HG03342 (cell line): ENCODE measurements at regions not wholly inside any gene's neighbourhood (a gene's known extent, or its start where the extent isn't known, plus 50 kb on each side); places are given as distances from the start of the nearest gene placed in this dataset.

ENCODE experiments used
- ATAC-seq: cut with Tn5 transposase; IDR thresholded peaks from one replicate; pipeline ENCODE4 v1.9.1; 2021; ENCODE audit warnings: mild to moderate bottlenecking, moderate library complexity; ENCODE audit not compliant: unreplicated experiment

DNA sequence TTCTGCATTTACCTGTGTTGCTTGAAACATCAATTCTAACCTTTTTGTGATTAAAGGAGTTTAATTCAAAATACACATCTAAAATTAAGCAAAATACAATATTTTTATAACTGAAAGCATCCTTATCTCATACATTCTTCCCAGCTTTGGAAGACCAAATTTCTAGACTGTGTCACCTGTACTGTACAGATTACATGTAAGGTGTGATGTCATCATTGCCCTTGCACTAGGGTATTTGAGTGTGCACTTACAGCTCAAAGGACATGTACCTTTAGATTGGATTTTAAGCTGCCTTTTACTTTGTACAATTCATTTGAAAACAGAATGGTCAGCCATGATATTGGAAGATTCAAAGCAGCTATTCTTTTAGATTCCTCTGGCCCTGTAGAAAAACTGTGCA lies 932.8 kb upstream of the POU3F3 start:
- no peak for ATAC-seq

DNA sequence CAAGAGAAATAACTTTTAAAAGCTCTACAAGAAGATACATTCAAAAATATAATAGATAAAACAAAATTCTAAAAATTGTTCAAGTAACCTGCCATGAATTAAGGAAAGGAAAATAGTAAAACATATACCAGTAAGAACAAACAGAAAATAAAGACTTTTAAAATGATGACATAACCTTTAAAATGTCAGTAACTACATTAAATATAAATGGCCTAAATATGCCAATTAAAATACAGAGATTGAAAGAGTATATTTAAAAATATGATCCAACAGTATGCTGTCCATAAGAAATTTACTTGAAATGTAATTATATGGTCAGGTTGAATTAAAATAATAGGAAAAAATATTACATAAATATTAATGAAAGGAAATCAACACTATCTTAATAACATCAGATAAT lies 911.7 kb upstream of the POU3F3 start:
- no peak for ATAC-seq

DNA sequence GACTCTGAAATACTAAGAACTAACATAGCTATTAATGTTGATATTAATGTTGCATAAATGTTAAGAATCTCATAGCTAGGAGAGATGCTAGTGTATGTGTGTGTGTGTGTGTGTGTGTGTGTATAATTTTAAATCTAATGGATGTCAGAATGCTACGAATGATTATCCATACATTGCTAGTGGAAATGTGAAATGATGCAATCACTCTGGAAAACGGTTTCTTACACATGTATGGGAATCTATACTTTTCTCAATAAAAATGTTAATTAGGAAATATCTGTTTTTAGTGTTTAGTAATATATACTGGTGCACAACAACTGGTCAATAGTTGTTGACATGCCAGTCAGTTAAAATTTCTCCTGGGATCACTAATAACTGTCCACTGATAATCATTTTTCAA lies 908.8 kb upstream of the POU3F3 start:
- ATAC-seq, result no peak

DNA sequence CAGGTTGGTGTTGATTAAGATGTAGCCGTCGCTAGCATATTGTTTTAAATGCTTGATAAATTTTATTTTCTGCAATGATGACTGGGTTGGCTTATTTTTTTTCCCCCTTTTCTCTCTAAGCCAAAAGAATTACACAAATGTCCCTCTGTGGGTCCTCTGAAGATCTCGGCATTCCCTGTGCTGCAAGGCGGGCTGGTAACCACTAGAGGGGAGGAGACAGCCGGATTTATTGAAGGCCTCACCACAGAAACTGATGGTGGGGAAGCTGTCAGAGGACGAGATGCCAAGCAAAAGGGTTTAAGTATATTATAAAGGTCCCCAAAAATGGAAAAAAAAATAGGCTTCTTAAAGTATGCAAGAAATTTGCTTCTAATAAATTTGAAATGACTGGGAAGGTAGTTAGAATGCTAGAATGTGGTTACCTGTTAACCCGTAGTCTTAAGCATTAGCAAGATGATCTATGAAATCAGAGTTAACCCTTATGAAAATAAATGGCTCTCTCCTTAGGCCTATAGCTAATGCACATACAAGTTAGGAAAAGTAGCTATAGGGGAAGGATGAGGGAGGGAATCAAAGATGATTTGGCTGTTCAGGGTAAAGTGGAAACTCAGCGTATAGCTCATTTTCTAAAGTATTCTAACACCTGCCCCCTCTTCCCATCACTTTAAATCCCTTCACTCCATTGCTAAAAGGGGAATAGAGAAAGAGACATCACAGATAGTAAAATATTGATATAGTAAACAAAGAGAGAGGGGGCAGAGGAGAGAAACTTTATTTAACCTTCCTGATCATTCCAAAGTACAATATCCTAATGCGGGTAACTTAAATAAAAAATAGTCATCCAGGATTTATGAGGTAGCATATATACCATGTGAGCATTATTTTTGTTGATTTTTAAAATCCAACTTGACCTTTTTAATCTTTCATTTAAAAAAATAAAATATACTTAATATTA lies 894.5 kb upstream of the POU3F3 start:
- peak; percentile 76 for ATAC-seq

DNA sequence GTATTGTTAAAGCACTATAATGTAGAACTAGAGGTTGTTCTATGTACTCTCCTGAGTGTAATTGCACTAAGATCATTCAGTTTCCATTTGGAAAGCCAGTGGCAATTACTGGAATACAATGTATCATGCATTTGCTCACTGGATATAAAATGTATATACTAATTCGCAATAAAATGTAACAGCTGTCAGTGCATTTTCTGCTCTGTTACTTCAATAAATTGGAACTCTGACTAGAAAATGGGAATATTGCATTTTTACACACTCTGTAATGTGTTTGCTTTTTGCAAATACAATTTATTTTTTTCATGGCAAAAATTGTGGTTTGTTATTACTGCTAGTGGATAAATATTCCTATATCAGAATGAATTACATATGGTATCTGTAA lies 893.8 kb upstream of the POU3F3 start:
- ATAC-seq, result no peak

DNA sequence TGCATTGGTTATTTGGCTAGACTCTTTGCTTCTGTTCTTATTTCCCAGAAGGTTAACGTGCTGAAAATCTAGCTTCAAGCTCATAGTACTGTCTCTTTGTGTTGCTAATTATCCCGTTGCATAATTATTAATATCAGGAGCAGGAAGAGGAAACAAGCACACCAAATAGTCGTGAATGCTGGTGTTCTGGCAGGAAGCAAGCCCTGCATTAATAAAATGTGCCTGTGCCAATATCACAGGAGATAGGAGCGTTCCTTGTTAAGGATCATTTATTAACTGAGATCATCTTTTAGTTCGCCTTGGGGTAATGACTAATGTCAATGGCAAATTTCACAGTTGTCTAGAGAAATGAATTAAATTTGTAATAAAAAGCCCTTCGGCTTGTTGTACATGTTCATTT lies 893.0 kb upstream of the POU3F3 start:
- no peak for ATAC-seq

DNA sequence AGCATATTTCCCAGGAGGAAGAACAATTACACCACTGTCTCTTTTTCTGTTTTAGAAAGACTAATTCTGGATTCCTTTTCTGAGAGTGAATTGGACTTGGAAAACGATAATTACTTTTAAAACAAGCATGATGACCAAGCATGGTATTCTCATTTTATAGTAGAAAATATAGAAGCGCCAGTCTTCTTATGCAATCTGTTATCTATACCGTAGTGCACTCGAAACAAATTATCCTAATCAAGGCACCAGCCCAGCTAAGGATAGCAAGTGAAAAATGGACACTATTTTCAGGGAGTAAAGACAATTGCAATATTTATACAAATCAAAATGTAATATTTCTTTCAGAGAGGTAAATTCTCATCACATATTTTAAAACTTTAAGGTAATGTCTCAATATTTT lies 892.1 kb upstream of the POU3F3 start:
- no peak for ATAC-seq

DNA sequence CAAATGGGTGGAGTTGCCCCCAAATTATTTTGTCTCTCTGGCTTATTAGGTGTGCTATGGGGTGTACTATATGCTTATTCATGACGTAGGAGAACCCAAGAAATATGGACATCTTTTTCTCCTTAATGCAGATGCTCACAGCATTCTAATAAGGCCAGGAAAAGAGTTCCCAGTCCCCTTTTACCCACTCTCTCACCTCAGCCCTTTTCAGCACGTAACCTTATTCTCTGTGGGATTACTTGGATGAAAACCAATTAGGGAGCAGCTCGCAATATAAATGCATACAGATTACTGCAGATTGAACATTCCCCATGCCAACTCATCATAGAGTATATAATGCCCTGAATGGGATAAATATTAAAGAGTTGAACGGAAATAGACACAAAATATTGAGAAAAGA lies 891.2 kb upstream of the POU3F3 start:
- no peak for ATAC-seq

DNA sequence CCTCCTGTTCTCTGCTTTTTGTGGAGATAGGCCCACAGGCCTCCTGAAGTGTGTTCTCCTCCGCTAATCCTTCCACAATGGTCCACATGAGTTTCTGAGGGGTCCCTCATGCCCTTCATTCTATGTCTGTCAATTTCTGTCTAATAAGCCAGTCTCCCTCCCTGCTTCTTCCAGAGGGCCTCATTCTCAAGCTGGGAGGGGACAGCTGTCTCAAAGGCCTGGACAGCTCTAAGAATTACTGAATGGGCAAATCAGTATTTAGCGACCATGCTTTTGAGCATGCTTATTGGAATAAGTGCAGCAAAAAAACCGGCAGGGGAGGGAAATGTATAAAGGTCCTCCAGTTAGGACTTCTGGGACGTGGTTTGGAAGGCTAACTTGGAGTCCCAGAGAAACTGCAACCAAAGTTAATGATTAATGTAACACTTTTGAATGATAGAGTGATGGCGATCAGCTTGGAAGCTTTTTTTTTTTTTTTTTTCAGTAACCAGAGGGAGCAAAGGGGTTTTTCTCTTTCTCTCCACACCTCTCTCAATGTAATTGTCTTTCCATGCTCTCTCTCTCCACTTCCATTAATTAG lies 890.7 kb upstream of the POU3F3 start:
- no peak for ATAC-seq

DNA sequence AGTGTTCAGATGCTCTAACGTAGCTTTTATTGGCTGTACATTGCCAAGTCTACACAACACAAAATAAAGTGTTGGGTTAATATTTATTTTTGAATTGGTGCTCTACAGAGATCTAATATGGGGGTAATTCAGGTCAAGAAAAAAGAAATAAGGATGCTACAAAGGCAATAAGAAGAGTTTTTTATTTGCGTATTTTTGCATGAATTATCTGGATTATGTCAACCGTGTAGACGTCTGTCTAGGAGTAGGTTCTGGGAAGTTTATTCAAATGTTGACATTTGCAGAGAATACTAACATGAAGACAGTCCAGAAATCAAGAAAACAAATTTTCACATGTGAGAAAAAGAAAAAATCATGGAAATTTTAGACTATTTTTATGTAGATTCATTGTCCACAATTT lies 876.7 kb upstream of the POU3F3 start:
- no peak for ATAC-seq

DNA sequence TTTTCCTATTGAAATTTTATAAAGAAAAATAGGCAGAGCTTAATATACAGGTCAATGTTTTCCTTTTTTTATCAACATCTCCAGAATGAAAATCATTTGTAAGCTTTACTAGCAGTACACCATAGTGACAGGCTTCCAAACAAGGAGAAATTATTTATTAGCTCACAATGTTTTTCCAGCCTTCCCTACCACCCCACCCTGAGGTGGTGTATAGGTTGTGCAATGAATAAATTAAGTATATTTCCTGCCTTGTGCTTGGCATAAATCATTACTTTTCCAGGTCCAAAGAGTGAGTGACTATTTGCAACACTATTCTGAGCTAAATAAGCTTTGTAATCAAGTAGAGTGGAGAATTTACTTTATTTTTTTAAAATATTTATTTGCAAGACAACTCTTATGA lies 876.2 kb upstream of the POU3F3 start:
- ATAC-seq, result no peak

DNA sequence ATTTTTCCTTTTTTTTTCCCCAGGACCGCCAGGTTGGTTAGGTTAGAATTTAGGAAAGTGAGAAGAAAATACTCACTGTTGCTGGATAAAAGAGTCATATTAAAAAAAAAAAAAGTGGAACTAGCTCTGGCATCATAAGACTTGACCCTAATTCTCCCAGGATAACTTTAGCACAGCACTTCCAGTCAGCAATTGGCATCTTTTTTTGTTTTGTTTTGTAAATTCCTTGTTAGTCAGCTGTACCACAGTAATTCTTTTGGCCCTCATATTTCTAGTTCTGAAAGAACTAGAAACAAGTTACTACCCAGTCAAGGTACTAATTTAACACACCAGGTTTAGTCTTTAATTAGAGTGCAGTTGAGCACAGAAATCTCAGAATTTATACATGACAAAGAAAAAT lies 873.5 kb upstream of the POU3F3 start:
- ATAC-seq, result no peak

DNA sequence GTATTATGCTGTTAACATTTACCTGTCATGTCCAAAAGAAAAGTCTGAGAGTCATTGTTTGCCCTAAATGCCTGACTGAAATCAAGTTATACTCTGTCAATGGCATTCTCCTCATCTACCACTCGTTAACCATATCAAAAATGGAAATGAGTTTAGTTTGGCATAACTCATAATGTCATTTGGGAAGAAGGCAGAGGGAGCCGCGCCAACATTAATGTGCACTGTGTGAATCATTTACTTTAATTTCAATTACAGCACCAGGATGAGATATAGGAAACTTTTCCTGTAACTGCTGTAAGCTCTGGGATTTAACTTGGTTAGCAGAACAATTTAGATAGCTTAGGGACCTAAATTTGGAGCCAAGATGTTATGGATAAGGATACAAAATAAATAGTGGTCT lies 871.2 kb upstream of the POU3F3 start:
- no peak for ATAC-seq

DNA sequence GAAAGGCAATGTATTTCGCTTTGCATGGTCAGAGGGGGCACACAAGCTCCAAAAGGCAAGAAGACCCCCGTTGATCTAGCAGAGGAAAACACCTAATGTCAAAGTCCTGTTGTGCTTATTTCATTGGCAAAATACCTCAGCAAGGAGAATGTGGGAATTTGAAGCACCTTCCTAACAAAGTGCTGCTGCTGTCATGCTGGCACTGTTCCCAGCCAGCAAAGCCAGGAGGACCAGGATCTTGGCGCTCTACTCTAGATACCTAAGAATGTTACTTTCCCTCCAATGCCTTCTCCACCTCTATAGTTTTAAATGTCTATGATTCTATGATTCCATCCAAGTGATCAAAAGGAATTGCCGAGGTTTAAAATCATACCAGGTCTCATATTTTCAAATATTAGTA lies 867.9 kb upstream of the POU3F3 start:
- ATAC-seq, result no peak

DNA sequence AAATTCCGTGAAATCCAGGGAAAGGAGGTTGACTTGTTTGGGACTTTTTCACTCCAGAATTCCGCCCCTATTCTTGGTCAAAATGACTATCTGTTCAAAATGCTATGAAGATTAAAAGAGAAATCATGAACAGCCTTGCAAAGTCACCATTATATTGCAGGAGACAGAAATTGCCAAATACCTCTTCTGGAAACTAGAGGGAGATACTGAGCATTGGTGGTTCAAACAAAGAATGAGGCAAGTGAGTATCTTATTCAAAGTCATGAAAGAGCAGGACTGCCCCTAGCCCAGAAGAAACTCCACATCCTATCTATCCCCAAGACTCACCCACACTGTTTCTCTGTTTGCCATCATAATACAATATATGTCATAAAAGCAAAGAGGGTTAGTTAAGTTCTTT lies 862.3 kb upstream of the POU3F3 start:
- no peak for ATAC-seq

DNA sequence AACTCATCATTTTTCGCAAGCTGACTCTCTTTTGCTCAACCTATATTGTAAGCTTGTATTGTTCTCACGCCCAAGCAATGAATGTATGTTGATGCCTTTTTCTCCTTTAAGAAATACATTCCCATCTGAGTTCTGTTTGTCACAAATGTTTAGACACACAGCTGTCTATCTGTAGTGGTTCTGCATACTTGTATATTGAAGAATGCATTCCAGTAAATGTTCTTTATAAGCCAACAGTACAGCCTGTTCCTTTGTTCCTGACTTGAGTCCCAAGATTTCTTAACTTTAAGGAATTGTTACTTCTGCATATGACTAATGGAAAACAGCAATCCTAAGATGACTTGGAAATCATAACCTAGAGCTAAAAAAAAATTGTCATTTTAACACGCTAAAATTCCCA lies 849.1 kb upstream of the POU3F3 start:
- no peak for ATAC-seq

DNA sequence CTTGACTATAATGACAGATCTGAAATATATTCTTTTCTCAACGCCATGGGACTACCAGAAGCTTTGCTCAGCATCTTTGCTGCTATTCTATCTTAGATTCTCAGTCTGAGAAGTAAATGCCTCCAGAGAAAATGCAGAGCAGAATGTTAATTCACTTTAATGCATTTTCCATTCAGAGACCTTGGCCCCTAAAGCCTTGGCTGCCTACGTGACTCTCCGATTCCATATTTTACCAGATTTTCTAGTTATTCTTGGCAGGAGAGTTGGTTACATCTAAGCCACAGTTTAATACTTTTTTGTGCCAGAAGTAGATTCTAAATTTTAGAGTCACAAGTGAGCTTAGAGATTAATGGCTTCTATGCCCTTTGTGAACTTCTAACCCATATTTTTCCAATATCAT lies 837.1 kb upstream of the POU3F3 start:
- no peak for ATAC-seq

DNA sequence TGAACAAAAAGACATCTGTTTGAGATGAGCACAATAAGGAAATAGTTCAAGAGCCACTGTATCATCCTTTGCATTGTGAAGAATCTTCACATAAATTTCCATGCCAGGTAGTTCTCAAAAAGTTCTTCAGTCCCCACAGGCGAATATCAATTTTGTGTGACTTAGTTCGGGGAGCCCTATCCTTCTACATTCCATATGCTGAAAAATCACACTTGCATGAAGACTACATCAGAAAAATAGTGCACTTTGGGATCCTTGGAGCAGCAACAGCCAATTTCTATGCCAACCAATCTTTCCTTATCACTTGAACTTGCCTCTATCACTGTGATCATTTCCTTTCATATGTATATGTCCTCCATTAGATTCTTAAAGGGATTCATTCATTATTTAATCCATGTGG lies 830.6 kb upstream of the POU3F3 start:
- no peak for ATAC-seq

DNA sequence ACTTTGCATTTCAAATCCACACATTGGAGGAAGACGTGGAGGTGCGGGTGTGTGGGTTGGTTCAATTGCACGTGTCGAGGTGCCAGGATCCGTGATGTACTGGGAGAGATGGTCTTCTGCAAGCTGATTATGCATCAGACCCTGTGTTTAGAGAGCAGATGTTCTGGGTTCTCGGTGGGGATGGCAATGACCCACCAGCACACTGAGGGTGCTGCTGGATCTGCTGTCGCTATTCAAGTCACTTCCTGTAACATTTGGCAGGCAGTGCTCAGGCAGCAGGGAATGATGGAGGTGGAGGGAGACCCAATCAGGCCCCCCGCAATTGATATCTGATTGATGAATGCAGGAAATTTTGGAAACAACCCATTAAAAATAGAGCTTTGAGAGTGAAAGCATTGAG lies 830.1 kb upstream of the POU3F3 start:
- ATAC-seq, result no peak

DNA sequence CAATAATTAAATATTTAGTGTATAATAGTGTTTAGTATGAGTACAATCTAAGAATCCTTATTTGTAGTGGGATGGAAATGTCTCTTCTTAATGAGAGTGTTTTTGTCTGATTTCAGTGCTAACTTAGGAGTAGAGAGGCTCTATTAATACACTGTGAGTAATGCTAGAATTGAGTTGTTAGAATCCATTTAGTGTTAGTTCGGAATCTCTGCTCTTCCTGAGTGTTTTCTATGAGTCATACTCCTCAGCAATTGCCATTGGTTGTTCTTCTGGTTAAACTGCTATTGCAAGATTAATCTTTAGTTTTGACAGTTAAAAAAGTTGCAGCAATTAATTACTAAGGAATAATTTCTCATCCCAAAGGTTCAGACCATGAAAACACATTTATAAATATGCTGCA lies 828.6 kb upstream of the POU3F3 start:
- no peak for ATAC-seq

DNA sequence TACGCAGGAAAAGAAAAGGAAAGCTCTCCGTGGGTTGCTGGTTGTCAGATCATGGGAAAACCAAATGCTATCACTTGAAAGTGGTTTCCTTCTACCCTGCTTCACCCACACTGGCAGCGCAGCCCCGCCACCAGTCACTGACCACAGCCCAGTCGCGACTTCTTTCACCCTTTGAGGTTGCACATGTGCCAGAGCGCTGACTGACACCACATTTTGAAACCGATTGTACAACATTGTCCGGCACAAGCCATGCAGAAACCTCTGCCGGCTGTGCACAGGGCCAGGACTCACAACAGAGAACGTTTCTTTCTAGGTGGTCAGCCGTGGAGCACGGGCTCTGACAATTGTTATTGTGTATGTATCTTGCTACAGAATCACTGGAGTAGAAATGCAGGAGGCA lies 827.2 kb upstream of the POU3F3 start:
- ATAC-seq, result no peak

DNA sequence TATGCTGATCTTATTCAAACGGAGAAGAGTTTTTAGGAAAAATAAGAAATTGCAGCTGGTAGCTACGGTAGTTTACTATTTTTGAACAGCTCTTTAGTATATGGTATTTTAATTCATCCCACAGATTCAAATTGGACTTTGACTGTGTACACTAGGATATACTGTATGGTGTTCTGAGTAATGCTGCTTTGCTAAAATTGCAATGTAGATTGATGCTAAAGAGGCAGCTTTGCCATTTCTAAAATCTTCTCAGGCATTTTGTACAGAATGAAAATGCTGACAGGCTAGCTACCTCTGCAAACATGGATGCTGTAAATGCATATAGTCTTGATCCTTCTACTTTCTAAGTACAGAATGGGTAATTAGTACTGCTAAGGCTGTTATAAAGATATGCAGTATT lies 826.6 kb upstream of the POU3F3 start:
- ATAC-seq, result no peak

DNA sequence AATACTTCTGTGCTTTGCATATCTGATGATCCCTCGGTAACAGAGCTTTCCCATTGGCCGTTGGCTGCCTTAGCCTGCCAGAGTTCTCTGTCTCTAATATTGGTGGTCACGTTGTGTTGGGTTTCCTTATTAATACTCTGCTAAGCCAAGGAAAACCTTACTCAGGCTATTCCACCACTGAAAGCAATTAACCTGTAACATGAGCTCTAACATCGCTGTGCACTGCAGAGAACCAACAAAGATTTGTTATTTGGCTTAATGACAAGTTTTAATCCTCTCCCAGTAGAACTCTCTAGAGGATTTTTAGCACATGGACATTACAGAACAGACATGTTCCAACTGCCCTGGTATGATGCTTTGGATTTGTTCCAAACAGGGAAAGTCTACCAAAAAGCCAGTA lies 825.9 kb upstream of the POU3F3 start:
- ATAC-seq, result no peak
